ENCODE measurements at regions not wholly inside any gene's neighbourhood (a gene's known extent, or its start where the extent isn't known, plus 50 kb on each side); places are given as distances from the start of the nearest gene placed in this dataset.

- DNase-seq (ENCODE audit: insufficient read length, low spot score) (no peak), FAIRE-seq (no peak)
- TF ChIP-seq SPI1 (IDR thresholded peaks at IDR 0.05; ENCODE audit: low read depth, low read length) (no peak), POLR2A (IDR thresholded peaks at IDR 0.05; ENCODE audit: low read depth, low read length) (no peak), PAX5 (IDR thresholded peaks at IDR 0.05; ENCODE audit: insufficient read depth, low read length, severe bottlenecking) (no peak), TAF1 (IDR thresholded peaks at IDR 0.05; ENCODE audit: low read depth, low read length) (no peak), POU2F2 (IDR thresholded peaks at IDR 0.05; ENCODE audit: low read depth, low read length) (no peak), POLR2AphosphoS5 (IDR thresholded peaks at IDR 0.05; ENCODE audit: low read depth, low read length) (no peak)
These were observed 181.3 kb downstream of the SNRPN start for GRCh38 chr15:25136119-25136518.

- no peak for FAIRE-seq
These were observed 182.2 kb downstream of the SNRPN start for GRCh38 chr15:25137013-25137412.

DNA sequence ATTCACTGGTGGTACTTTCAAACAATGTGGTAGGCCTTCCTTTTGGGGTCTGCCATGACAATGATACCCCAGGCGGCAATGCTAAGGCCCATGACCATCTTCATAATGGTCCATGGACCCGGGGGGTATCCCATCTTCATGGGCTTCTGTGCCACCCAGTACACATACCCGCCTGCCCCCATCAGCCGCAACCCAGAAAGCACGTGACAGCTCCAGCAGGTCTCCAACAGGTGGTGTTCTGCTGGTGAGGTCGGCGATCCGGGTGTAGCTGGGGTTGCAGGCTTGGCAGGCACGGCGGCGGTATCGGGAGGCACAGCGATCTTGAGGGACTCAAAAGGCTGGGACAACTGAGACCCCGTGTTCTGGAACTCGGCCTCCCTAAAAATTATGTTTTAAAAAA lies 214.5 kb downstream of the SNRPN start:
- no peak for TF ChIP-seq POLR2AphosphoS5 (IDR thresholded peaks at IDR 0.05; ENCODE audit: low read depth, low read length)
- TF ChIP-seq SPI1 (IDR thresholded peaks at IDR 0.05; ENCODE audit: low read depth, low read length): no peak
- no peak for TF ChIP-seq POLR2A (IDR thresholded peaks at IDR 0.05; ENCODE audit: low read depth, low read length)
- no peak for TF ChIP-seq TAF1 (IDR thresholded peaks at IDR 0.05; ENCODE audit: low read depth, low read length)
- no peak for TF ChIP-seq POU2F2 (IDR thresholded peaks at IDR 0.05; ENCODE audit: low read depth, low read length)
- TF ChIP-seq PAX5 (IDR thresholded peaks at IDR 0.05; ENCODE audit: insufficient read depth, low read length, severe bottlenecking): no peak
- no peak for DNase-seq (ENCODE audit: insufficient read length, low spot score)

More at GRCh38 chr15:25137013-25137412, 182.2 kb downstream of the SNRPN start:
- no peak for TF ChIP-seq POU2F2 (IDR thresholded peaks at IDR 0.05; ENCODE audit: low read depth, low read length)
- no peak for TF ChIP-seq POLR2A (IDR thresholded peaks at IDR 0.05; ENCODE audit: low read depth, low read length)
- no peak for TF ChIP-seq SPI1 (IDR thresholded peaks at IDR 0.05; ENCODE audit: low read depth, low read length)
- no peak for TF ChIP-seq POLR2AphosphoS5 (IDR thresholded peaks at IDR 0.05; ENCODE audit: low read depth, low read length)
- no peak for TF ChIP-seq PAX5 (IDR thresholded peaks at IDR 0.05; ENCODE audit: insufficient read depth, low read length, severe bottlenecking)
- TF ChIP-seq TAF1 (IDR thresholded peaks at IDR 0.05; ENCODE audit: low read depth, low read length): no peak
- no peak for DNase-seq (ENCODE audit: insufficient read length, low spot score)

GRCh38 chr15:25170113-25170731 lies 215.4 kb downstream of the SNRPN start:
- DNase-seq (ENCODE audit: insufficient read length, low spot score): no peak
- TF ChIP-seq POU2F2 (IDR thresholded peaks at IDR 0.05; ENCODE audit: low read depth, low read length) (no peak), POLR2AphosphoS5 (IDR thresholded peaks at IDR 0.05; ENCODE audit: low read depth, low read length) (no peak), SPI1 (IDR thresholded peaks at IDR 0.05; ENCODE audit: low read depth, low read length) (no peak), POLR2A (IDR thresholded peaks at IDR 0.05; ENCODE audit: low read depth, low read length) (no peak), PAX5 (IDR thresholded peaks at IDR 0.05; ENCODE audit: insufficient read depth, low read length, severe bottlenecking) (no peak), TAF1 (IDR thresholded peaks at IDR 0.05; ENCODE audit: low read depth, low read length) (no peak)
- FAIRE-seq: no peak

More for the DNA sequence above, 214.5 kb downstream of the SNRPN start:
- FAIRE-seq: no peak

DNA sequence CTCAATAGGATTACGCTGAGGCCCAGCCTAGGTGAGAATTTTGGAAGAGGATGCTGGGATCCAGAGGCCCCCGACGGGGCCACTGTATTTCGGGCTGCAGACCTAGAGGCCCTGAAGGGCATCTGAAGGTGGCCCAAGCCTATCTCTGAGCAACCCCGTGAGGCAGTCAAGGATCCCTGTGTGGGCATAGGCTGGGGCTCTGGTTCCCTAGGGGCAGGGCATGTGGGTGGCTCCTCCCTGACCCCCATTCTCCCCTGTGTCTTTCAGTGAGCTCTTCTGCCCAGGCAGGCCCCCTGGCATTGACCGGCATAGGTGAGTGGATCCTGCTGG lies 216.0 kb downstream of the SNRPN start:
- no peak for DNase-seq (ENCODE audit: insufficient read length, low spot score)
- FAIRE-seq: no peak
- no peak for TF ChIP-seq TAF1 (IDR thresholded peaks at IDR 0.05; ENCODE audit: low read depth, low read length)
- TF ChIP-seq POLR2A (IDR thresholded peaks at IDR 0.05; ENCODE audit: low read depth, low read length): no peak
- TF ChIP-seq SPI1 (IDR thresholded peaks at IDR 0.05; ENCODE audit: low read depth, low read length): no peak
- no peak for TF ChIP-seq POU2F2 (IDR thresholded peaks at IDR 0.05; ENCODE audit: low read depth, low read length)
- TF ChIP-seq POLR2AphosphoS5 (IDR thresholded peaks at IDR 0.05; ENCODE audit: low read depth, low read length): no peak
- TF ChIP-seq PAX5 (IDR thresholded peaks at IDR 0.05; ENCODE audit: insufficient read depth, low read length, severe bottlenecking): no peak

DNA sequence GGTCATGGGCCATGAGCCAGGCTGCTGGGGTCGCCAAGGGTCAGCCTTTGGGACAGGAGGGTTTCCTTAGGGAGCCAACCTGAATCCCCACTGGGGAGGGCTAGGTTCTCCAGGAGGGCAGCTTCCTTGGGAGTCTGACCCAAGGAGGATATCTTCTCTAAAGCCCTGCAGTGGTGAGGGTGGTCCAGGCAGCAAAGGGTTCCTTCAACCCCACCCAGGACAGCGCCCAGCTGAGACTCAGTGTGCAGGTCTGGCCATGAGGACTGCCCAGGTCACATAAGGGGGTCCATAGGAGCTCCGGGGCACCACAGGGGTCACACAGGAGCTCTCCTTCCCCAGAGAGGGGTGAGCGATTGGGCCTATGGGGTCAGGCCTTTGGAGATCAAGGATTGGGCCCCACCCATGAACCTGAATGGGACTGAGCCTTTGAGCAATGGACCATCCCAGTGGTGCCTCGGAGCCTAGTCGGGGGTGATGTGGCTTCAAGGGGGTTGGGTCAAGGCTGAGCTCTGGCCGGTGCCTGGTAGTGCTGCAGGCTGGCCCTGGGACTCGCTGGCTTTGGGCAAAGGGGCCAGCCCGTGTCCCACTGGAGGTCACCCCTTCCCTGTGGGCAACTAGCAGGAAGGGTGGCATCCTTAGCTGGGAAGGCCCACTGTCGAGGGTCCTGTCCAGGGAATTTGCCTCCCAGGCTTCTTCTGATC lies 216.5 kb downstream of the SNRPN start:
- DNase-seq (ENCODE audit: insufficient read length, low spot score) (no peak), FAIRE-seq (no peak)
- no peak for TF ChIP-seq SPI1 (IDR thresholded peaks at IDR 0.05; ENCODE audit: low read depth, low read length)
- no peak for TF ChIP-seq POLR2A (IDR thresholded peaks at IDR 0.05; ENCODE audit: low read depth, low read length)
- no peak for TF ChIP-seq PAX5 (IDR thresholded peaks at IDR 0.05; ENCODE audit: insufficient read depth, low read length, severe bottlenecking)
- TF ChIP-seq TAF1 (IDR thresholded peaks at IDR 0.05; ENCODE audit: low read depth, low read length): no peak
- no peak for TF ChIP-seq POLR2AphosphoS5 (IDR thresholded peaks at IDR 0.05; ENCODE audit: low read depth, low read length)
- TF ChIP-seq POU2F2 (IDR thresholded peaks at IDR 0.05; ENCODE audit: low read depth, low read length): no peak

DNA sequence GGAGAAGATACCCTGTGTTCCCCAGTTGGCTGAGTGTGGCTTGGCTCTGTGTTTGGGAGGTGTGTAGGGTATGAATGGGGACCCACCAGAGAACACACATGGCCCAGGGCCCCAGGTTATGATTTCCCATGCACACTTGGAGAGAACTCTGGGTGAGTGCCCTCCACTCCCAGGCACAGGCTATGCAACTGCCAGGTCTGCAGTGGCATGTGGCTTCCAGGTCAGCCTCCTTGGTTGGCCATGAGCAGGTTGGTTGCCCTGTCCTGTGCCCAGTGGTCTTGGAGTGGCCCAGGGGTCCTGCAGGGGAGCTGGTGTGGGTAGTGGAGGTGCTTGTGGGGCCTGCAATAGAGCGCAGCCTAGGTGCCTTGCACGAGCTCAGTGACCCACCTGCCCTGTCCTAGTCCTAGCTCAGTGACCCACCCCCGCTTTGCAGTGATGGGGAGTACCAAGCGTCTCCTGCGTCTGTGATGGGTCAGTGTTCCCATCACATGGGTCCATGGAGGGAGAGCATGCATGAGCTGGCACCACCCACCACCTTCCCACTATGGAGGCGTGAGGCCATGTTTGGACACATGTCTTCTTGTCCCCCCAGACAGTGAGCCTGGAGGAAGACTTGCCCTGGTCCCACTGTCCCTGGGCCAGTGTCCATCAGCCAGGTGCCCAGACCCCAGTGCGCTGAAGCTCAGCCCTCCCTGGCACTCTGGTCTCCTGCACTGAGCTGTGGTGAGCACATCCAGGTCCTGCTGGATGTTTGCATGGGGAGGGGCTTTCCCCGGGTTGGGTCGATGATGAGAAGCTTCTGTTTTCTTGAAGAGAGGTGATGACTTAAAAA lies 217.3 kb downstream of the SNRPN start:
- no peak for FAIRE-seq
- DNase-seq (ENCODE audit: insufficient read length, low spot score): no peak
- TF ChIP-seq POLR2AphosphoS5 (IDR thresholded peaks at IDR 0.05; ENCODE audit: low read depth, low read length): no peak
- no peak for TF ChIP-seq POLR2A (IDR thresholded peaks at IDR 0.05; ENCODE audit: low read depth, low read length)
- no peak for TF ChIP-seq TAF1 (IDR thresholded peaks at IDR 0.05; ENCODE audit: low read depth, low read length)
- no peak for TF ChIP-seq PAX5 (IDR thresholded peaks at IDR 0.05; ENCODE audit: insufficient read depth, low read length, severe bottlenecking)
- no peak for TF ChIP-seq SPI1 (IDR thresholded peaks at IDR 0.05; ENCODE audit: low read depth, low read length)
- no peak for TF ChIP-seq POU2F2 (IDR thresholded peaks at IDR 0.05; ENCODE audit: low read depth, low read length)

GRCh38 chr15:25172691-25173090 lies 217.9 kb downstream of the SNRPN start:
- no peak for TF ChIP-seq POU2F2 (IDR thresholded peaks at IDR 0.05; ENCODE audit: low read depth, low read length)
- no peak for TF ChIP-seq SPI1 (IDR thresholded peaks at IDR 0.05; ENCODE audit: low read depth, low read length)
- TF ChIP-seq TAF1 (IDR thresholded peaks at IDR 0.05; ENCODE audit: low read depth, low read length): no peak
- no peak for TF ChIP-seq POLR2A (IDR thresholded peaks at IDR 0.05; ENCODE audit: low read depth, low read length)
- TF ChIP-seq PAX5 (IDR thresholded peaks at IDR 0.05; ENCODE audit: insufficient read depth, low read length, severe bottlenecking): no peak
- no peak for TF ChIP-seq POLR2AphosphoS5 (IDR thresholded peaks at IDR 0.05; ENCODE audit: low read depth, low read length)
- no peak for FAIRE-seq
- DNase-seq (ENCODE audit: insufficient read length, low spot score): no peak

All from GM12891 (cell line).